Gastrocnemius medialis (tissue), 4 donors: ENCODE measurements at regions not wholly inside any gene's neighbourhood (a gene's known extent, or its start where the extent isn't known, plus 50 kb on each side); places are given as distances from the start of the nearest gene placed in this dataset.

ENCODE experiments used
- ATAC-seq, 2 donors: fragments of 150-250 bp; one replicate each; pipeline ENCODE4 v1.9.1; 2016
- DNase-seq, 2 donors: peaks; one replicate each; pipeline ENCODE4 v3.0.0-alpha.2; 2019
- H3K27ac ChIP-seq, 4 donors: fragments of 200-600 bp; sonication (generic); 1 replicate in 1 of 4; 2 replicates in 3 of 4; pipeline ENCODE4 v1.5.1; 2016 to 2018; ENCODE audit warnings: mild to moderate bottlenecking in 2 of 4, moderate library complexity in 1 of 4
- H3K27me3 ChIP-seq, 3 donors: fragments of 200-600 bp; sonication (generic) in 2 of 3; 1 replicate in 1 of 3; 2 replicates in 2 of 3; pipeline versions ENCODE4 v1.5.1 to v1.6.0; 2016 to 2019; ENCODE audit warnings: mild to moderate bottlenecking in 1 of 3, moderate library complexity in 1 of 3
- H3K36me3 ChIP-seq, 2 donors: fragments of 200-600 bp; sonication (generic) in 1 of 2; one replicate each; pipeline ENCODE4 v1.5.1; 2017 to 2018
- H3K4me1 ChIP-seq, 2 donors: fragments of 200-600 bp; sonication (generic) in 1 of 2; one replicate each; pipeline ENCODE4 v1.5.1; 2016 to 2017; ENCODE audit warnings: mild to moderate bottlenecking in 2 of 2
- H3K4me3 ChIP-seq, 4 donors: fragments of 200-600 bp; sonication (generic) in 3 of 4; 1 replicate in 1 of 4; 2 replicates in 3 of 4; pipeline ENCODE4 v1.5.1; 2016 to 2019; ENCODE audit warnings: mild to moderate bottlenecking in 2 of 4
- H3K9me3 ChIP-seq, 3 donors: fragments of 200-600 bp; sonication (generic) in 2 of 3; 1 replicate in 1 of 3; 2 replicates in 2 of 3; pipeline ENCODE4 v1.5.1; 2016 to 2019
- CTCF ChIP-seq, 5 experiments: fragments of 450-650 bp in 3 of 5; fragments of 200-600 bp in 2 of 5; sonication (generic) in 2 of 5; IDR thresholded peaks in 4 of 5; conservative IDR thresholded peaks in 1 of 5; 1 replicate in 4 of 5; 2 replicates in 1 of 5; pipeline ENCODE4 v1.5.1; 2016 to 2019; ENCODE audit warnings: antibody characterized with exemption in 5 of 5, mild to moderate bottlenecking in 3 of 5, moderate library complexity in 3 of 5
- POLR2A ChIP-seq, 2 donors: fragments of 450-650 bp; IDR thresholded peaks; one replicate each; pipeline ENCODE4 v1.6.1; 2017; ENCODE audit warnings: antibody characterized with exemption in 2 of 2, mild to moderate bottlenecking in 2 of 2, moderate library complexity in 2 of 2
- in situ Hi-C, 4 donors: fragments of 200-750 bp; cut with MboI; loops; one replicate each; pipeline versions ENCODE4 v1.15.0 to v1.8.0; 2017; ENCODE audit warnings: low sequenced_read_pairs in 4 of 4
- intact Hi-C: fragments of 100-400 bp; cut with DNase I; formaldehyde crosslinking; loops from one replicate; pipeline ENCODE4 v1.15.1; 2023; ENCODE audit warnings: low total_unique reads

DNA sequence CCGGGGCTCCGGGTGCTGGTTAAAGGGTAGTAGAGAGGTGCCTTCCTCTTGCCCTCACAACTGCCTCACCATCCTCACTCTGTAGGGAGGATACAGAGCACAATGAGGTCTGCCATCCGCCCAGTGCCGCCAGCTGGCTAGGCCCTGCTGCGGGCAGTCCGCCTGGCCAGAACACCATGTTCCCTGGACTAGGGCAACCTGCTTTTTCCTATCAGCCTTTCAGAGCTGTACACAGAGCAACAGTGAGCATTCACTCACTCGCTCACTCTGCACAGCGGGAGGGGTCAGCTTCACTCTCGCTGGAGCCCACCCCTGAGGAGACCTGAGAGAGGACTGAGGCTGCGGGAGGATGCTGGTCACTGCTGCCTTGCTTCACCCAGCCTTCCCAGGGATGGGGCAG lies 218.7 kb upstream of the CHRNA7 start:
- H3K36me3 ChIP-seq: no peaks in the 10 kb centered on the region
- TF ChIP-seq CTCF (IDR thresholded peaks at IDR 0.05 in 4 of 5, conservative IDR thresholded peaks at IDR 0.05 in 1 of 5) (no peak), POLR2A (IDR thresholded peaks at IDR 0.05) (no peak)
- H3K4me1 ChIP-seq: no peaks in the 10 kb centered on the region
- intact Hi-C loops (no loop called here), in situ Hi-C loops (no loop called here)
- H3K27me3 ChIP-seq: no peaks in the 10 kb centered on the region
- ATAC-seq (peak; percentile 33 to 71), DNase-seq (no peak)
- H3K27ac ChIP-seq: no peak overlapping the region
- no peaks in the 10 kb centered on the region for H3K9me3 ChIP-seq
- H3K4me3 ChIP-seq: no peak overlapping the region

DNA sequence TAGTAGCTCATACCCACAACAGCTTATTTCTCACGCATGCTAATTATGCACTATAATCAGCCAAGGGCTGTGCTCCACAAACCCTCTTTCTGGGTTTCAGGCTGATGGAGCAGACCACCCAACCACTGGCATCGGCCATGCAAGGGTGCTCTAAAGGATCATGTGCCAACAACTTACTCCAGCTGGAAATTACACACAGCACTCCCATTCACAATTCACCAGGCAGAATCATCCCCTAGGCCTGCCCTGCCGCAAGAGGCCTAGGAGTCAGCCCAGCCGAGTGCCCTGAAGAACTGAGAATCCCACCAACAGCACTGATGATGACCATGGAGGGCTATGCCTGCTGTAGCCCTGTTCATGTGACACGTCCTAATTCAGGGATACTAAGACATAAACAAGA lies 216.2 kb upstream of the CHRNA7 start:
- Histone ChIP-seq H3K9me3 (no peaks in the 10 kb centered on the region), H3K27ac (no peak overlapping the region), H3K4me3 (no peak overlapping the region), H3K27me3 (no peaks in the 10 kb centered on the region), H3K36me3 (no peaks in the 10 kb centered on the region), H3K4me1 (no peaks in the 10 kb centered on the region)
- no peak for DNase-seq
- intact Hi-C loops: no loop called here
- ATAC-seq: no peak
- TF ChIP-seq CTCF (IDR thresholded peaks at IDR 0.05 in 4 of 5, conservative IDR thresholded peaks at IDR 0.05 in 1 of 5) (no peak), POLR2A (IDR thresholded peaks at IDR 0.05) (no peak)
- in situ Hi-C loops: no loop called here

- in situ Hi-C loops (no loop called here), intact Hi-C loops (no loop called here)
- Histone ChIP-seq H3K4me1 (no peaks in the 10 kb centered on the region), H3K27me3 (no peaks in the 10 kb centered on the region), H3K27ac (no peak overlapping the region), H3K9me3 (no peaks in the 10 kb centered on the region), H3K4me3 (no peak overlapping the region), H3K36me3 (no peaks in the 10 kb centered on the region)
- no peak for TF ChIP-seq CTCF (IDR thresholded peaks at IDR 0.05 in 4 of 5, conservative IDR thresholded peaks at IDR 0.05 in 1 of 5)
- TF ChIP-seq POLR2A (IDR thresholded peaks at IDR 0.05): no peak
- ATAC-seq (no peak), DNase-seq (no peak)
Observed at GRCh38 chr15:31815411-31816155, 214.7 kb upstream of the CHRNA7 start.

- ATAC-seq: no peak
- no peak overlapping the region for H3K27ac ChIP-seq
- intact Hi-C loops: no loop called here
- no peak for TF ChIP-seq CTCF (IDR thresholded peaks at IDR 0.05 in 4 of 5, conservative IDR thresholded peaks at IDR 0.05 in 1 of 5)
- TF ChIP-seq POLR2A (IDR thresholded peaks at IDR 0.05): no peak
- H3K4me1 ChIP-seq: peaks cover 0 to 6% of the 10 kb centered on the region in 2 donors
- no peak for DNase-seq
- in situ Hi-C loops: no loop called here
- no peaks in the 10 kb centered on the region for H3K36me3 ChIP-seq
- no peak overlapping the region for H3K4me3 ChIP-seq
- no peaks in the 10 kb centered on the region for H3K27me3 ChIP-seq
- no peaks in the 10 kb centered on the region for H3K9me3 ChIP-seq
Observed at GRCh38 chr15:31822463-31822862, 207.9 kb upstream of the CHRNA7 start.

DNA sequence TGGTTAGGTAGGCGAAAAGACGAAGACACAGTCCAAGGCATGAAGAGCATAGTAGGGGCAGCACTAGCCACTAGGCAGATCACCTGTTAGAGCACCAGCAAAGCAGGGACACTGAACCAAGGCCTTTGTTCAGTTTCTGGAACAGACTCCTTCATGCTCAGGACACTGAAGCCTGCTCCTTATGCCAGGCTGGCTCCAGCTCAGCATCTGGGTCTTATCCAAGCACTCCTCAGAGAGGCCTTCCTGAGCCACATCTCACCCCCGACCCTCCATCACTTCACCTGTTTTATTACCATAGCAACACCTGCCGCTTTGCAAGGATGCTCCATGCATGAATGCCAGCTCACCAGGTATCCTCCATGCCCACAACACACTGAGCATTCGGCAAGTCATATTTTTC lies 206.3 kb upstream of the CHRNA7 start:
- H3K4me1 ChIP-seq: peaks cover 0 to 6% of the 10 kb centered on the region in 2 donors
- intact Hi-C loops: no loop called here
- TF ChIP-seq CTCF (IDR thresholded peaks at IDR 0.05 in 4 of 5, conservative IDR thresholded peaks at IDR 0.05 in 1 of 5) (no peak), POLR2A (IDR thresholded peaks at IDR 0.05) (no peak)
- in situ Hi-C loops: no loop called here
- H3K9me3 ChIP-seq: no peaks in the 10 kb centered on the region
- H3K27me3 ChIP-seq: no peaks in the 10 kb centered on the region
- H3K27ac ChIP-seq: no peak overlapping the region
- H3K36me3 ChIP-seq: no peaks in the 10 kb centered on the region
- ATAC-seq: no peak
- H3K4me3 ChIP-seq: no peak overlapping the region
- no peak for DNase-seq
